MCF 10A (cell line): ENCODE measurements at regions not wholly inside any gene's neighbourhood (a gene's known extent, or its start where the extent isn't known, plus 50 kb on each side); places are given as distances from the start of the nearest gene placed in this dataset.

ENCODE experiments used
- BruUV-seq: library from RNA; stranded (reverse); fragments of 400-500 nt; replicated peaks from 2 replicates; lab custom pipeline; 2021; lab: Mats Ljungman, UMichigan
- CTCF ChIA-PET: fragments of 300-600 bp; sonication (Branson Sonifier 250); formaldehyde crosslinking; extraction: SDS; loops from one replicate; lab custom pipeline; 2021; ENCODE audit warnings: antibody characterized with exemption, inconsistent platforms; lab: Yijun Ruan, JAX
- POLR2A ChIA-PET: fragments of 300-600, 350-650 bp; sonication (Branson Sonifier 250); formaldehyde crosslinking; extraction: SDS; loops from one replicate; lab custom pipeline; 2020; ENCODE audit warnings: antibody characterized with exemption, inconsistent platforms; lab: Yijun Ruan, JAX
- DNase-seq: peaks from one replicate; pipeline ENCODE4 v3.0.0-alpha.2; 2018; ENCODE audit not compliant: unreplicated experiment
- H3K27ac Mint-ChIP-seq: one replicate; pipeline ENCODE4 v1.8.0; 2022; ENCODE audit warnings: mild to moderate bottlenecking, low read depth, mixed read lengths; ENCODE audit not compliant: unreplicated experiment
- H3K27me3 Mint-ChIP-seq: one replicate; pipeline ENCODE4 v1.8.0; 2022; ENCODE audit warnings: mixed read lengths; ENCODE audit not compliant: insufficient read depth, unreplicated experiment
- H3K36me3 Mint-ChIP-seq: one replicate; pipeline ENCODE4 v1.8.0; 2022; ENCODE audit warnings: mild to moderate bottlenecking, moderate library complexity, mixed read lengths; ENCODE audit not compliant: insufficient read depth, unreplicated experiment
- H3K4me1 Mint-ChIP-seq: one replicate; pipeline ENCODE4 v1.8.0; 2022; ENCODE audit warnings: mixed read lengths; ENCODE audit not compliant: insufficient read depth, unreplicated experiment
- H3K4me3 Mint-ChIP-seq: one replicate; pipeline ENCODE4 v1.8.0; 2022; ENCODE audit warnings: mild to moderate bottlenecking, moderate library complexity, mixed read lengths; ENCODE audit not compliant: unreplicated experiment
- H3K9me3 Mint-ChIP-seq: one replicate; pipeline ENCODE4 v1.8.0; 2022; ENCODE audit warnings: mixed read lengths; ENCODE audit not compliant: unreplicated experiment
- CTCF ChIP-seq: fragments of 200-600 bp; IDR thresholded peaks from one replicate; pipeline ENCODE4 v1.8.0; 2022; ENCODE audit warnings: antibody characterized with exemption, mild to moderate bottlenecking; ENCODE audit not compliant: unreplicated experiment
- intact Hi-C: fragments of 100-400 bp; cut with micrococcal nuclease; formaldehyde crosslinking; loops from 2 replicates; pipeline ENCODE4 v1.14.1; 2022

- H3K4me1 Mint-ChIP-seq, result no peaks in the 10 kb centered on the region
- TF ChIP-seq CTCF, result no peak
- H3K27me3 Mint-ChIP-seq, result peaks cover 48% of the 10 kb centered on the region
- no peak for DNase-seq
- peaks cover 3% of the 10 kb centered on the region for H3K9me3 Mint-ChIP-seq
- ChIA-PET CTCF (no interaction called here), POLR2A (no interaction called here)
- H3K27ac Mint-ChIP-seq, result no peak overlapping the region
- no TSS peak for BruUV-seq
- no peak overlapping the region for H3K4me3 Mint-ChIP-seq
- intact Hi-C loops, result no loop called here
- H3K36me3 Mint-ChIP-seq, result no peaks in the 10 kb centered on the region
Measured at GRCh38 chrX:40360557-40360956, 220.2 kb upstream of the ATP6AP2 start.

DNA sequence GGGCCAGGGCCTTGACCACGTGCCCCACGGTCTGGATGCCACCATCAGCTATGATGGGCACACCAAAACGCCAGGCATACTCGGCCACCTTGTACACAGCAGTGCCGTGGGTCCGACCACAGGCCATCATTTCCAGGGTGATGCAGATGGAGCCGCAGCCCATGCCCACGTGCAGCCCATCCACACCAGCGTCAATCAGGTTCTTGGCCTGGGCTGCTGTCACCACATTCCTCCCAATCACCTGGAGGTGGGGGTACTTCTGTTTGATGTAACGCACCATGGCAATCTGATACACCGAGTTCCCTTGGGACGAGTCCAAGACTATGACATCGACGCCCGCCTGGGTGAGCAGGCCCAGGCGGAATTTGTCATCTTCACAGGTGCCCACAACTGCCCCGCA lies 221.2 kb upstream of the ATP6AP2 start:
- no peak for TF ChIP-seq CTCF
- POLR2A ChIA-PET, result interaction anchor here (0.6 kb wide), 1 partner anchor 15 kb away, joined by 3 read pairs; no protein-coding TSS in a partner anchor
- no peaks in the 10 kb centered on the region for H3K4me1 Mint-ChIP-seq
- BruUV-seq, result no TSS peak
- intact Hi-C loops, result no loop called here
- no peak overlapping the region for H3K27ac Mint-ChIP-seq
- peaks cover 47% of the 10 kb centered on the region for H3K27me3 Mint-ChIP-seq
- no peaks in the 10 kb centered on the region for H3K9me3 Mint-ChIP-seq
- H3K36me3 Mint-ChIP-seq, result no peaks in the 10 kb centered on the region
- no peak for DNase-seq
- CTCF ChIA-PET, result interaction anchor here (0.6 kb wide), 1 partner anchor 11 kb away, joined by 3 read pairs; no protein-coding TSS in a partner anchor
- H3K4me3 Mint-ChIP-seq, result no peak overlapping the region

DNA sequence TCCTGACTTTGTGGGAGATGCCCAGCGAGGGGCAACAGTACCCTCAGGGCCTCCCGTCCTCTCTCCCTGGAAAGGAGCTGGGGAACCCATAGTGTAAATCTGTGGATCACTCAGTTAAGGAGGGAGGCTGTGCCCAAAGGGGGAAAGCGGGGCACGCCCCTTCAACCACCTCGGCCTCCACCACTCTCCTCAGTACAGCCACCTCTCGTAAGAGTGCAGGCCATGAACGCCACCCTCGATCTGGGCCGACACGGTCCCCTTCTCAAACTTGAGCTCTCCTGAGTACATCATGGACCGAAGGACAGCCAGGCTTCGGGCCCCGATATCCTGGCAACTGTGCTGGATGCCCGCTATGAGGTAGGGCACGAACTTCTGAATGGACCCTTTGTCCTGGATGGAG lies 221.8 kb upstream of the ATP6AP2 start:
- POLR2A ChIA-PET, result interaction anchor here (0.6 kb wide), 1 partner anchor 15 kb away, joined by 3 read pairs; no protein-coding TSS in a partner anchor

GRCh38 chrX:40349251-40349650 lies 231.5 kb upstream of the ATP6AP2 start:
- TF ChIP-seq CTCF, result no peak
- H3K36me3 Mint-ChIP-seq, result no peaks in the 10 kb centered on the region
- ChIA-PET CTCF (interaction anchor here (0.7 kb wide), 1 partner anchor 280 kb away, joined by 3 read pairs; no protein-coding TSS in a partner anchor), POLR2A (no interaction called here)
- no TSS peak for BruUV-seq
- no peaks in the 10 kb centered on the region for H3K9me3 Mint-ChIP-seq
- H3K27me3 Mint-ChIP-seq, result peaks cover 37% of the 10 kb centered on the region
- intact Hi-C loops, result no loop called here
- H3K4me1 Mint-ChIP-seq, result no peaks in the 10 kb centered on the region
- DNase-seq, result no peak
- H3K4me3 Mint-ChIP-seq, result no peak overlapping the region
- H3K27ac Mint-ChIP-seq, result no peak overlapping the region

More for the DNA sequence above, 221.8 kb upstream of the ATP6AP2 start:
- Mint-ChIP-seq H3K27ac (no peak overlapping the region), H3K4me3 (no peak overlapping the region), H3K36me3 (no peaks in the 10 kb centered on the region), H3K9me3 (no peaks in the 10 kb centered on the region), H3K27me3 (peaks cover 49% of the 10 kb centered on the region), H3K4me1 (no peaks in the 10 kb centered on the region)
- TF ChIP-seq CTCF, result no peak
- CTCF ChIA-PET, result no interaction called here
- no TSS peak for BruUV-seq
- intact Hi-C loops, result no loop called here
- DNase-seq, result no peak
